GM19463 (cell line): ENCODE measurements at regions not wholly inside any gene's neighbourhood (a gene's known extent, or its start where the extent isn't known, plus 50 kb on each side); places are given as distances from the start of the nearest gene placed in this dataset.
"Not testable (repeated sequence)": the region's sequence is repeated elsewhere in the genome, so short reads cannot be mapped to it uniquely, and the experiment has no call there.

ENCODE experiments used
- ATAC-seq: cut with Tn5 transposase; IDR thresholded peaks from one replicate; pipeline ENCODE4 v1.9.1; 2021; ENCODE audit warnings: mild to moderate bottlenecking, moderate library complexity; ENCODE audit not compliant: unreplicated experiment

GRCh38 chr15:20105011-20105990, 436.3 kb downstream of the GOLGA6L6 start:
- not testable (repeated sequence) for ATAC-seq

GRCh38 chr15:20104551-20104950, 437.0 kb downstream of the GOLGA6L6 start:
- not testable (repeated sequence) for ATAC-seq

- not testable (repeated sequence) for ATAC-seq
These were observed 438.7 kb downstream of the GOLGA6L6 start for GRCh38 chr15:20102862-20103261.

GRCh38 chr15:20102209-20102608, 439.4 kb downstream of the GOLGA6L6 start:
- ATAC-seq = not testable (repeated sequence)

- ATAC-seq = not testable (repeated sequence)
These were observed 440.3 kb downstream of the GOLGA6L6 start for GRCh38 chr15:20101281-20101680.

GRCh38 chr15:20100604-20101270, 440.9 kb downstream of the GOLGA6L6 start:
- not testable (repeated sequence) for ATAC-seq

GRCh38 chr15:20095699-20096303, 445.8 kb downstream of the GOLGA6L6 start:
- not testable (repeated sequence) for ATAC-seq

GRCh38 chr15:20089541-20089940, 452.1 kb downstream of the GOLGA6L6 start:
- ATAC-seq = not testable (repeated sequence)

- not testable (repeated sequence) for ATAC-seq
These were observed 457.6 kb downstream of the GOLGA6L6 start for GRCh38 chr15:20084026-20084425.

GRCh38 chr15:20074082-20074481, 467.5 kb downstream of the GOLGA6L6 start:
- ATAC-seq = not testable (repeated sequence)

GRCh38 chr15:20069043-20069442, 472.6 kb downstream of the GOLGA6L6 start:
- not testable (repeated sequence) for ATAC-seq

GRCh38 chr15:20066173-20066572, 475.4 kb downstream of the GOLGA6L6 start:
- not testable (repeated sequence) for ATAC-seq

GRCh38 chr15:20065508-20065907, 476.1 kb downstream of the GOLGA6L6 start:
- not testable (repeated sequence) for ATAC-seq

- ATAC-seq = not testable (repeated sequence)
These were observed 478.4 kb downstream of the GOLGA6L6 start for GRCh38 chr15:20063167-20063566.

GRCh38 chr15:20060838-20061237, 480.8 kb downstream of the GOLGA6L6 start:
- not testable (repeated sequence) for ATAC-seq

- ATAC-seq = not testable (repeated sequence)
These were observed 484.7 kb downstream of the GOLGA6L6 start for GRCh38 chr15:20056871-20057270.

- ATAC-seq = not testable (repeated sequence)
These were observed 485.7 kb downstream of the GOLGA6L6 start for GRCh38 chr15:20055921-20056320.

- ATAC-seq = not testable (repeated sequence)
These were observed 493.4 kb downstream of the GOLGA6L6 start for GRCh38 chr15:20048189-20048588.

GRCh38 chr15:20045165-20045564, 496.4 kb downstream of the GOLGA6L6 start:
- ATAC-seq = not testable (repeated sequence)

GRCh38 chr15:20040691-20041090, 500.9 kb downstream of the GOLGA6L6 start:
- ATAC-seq = not testable (repeated sequence)

- not testable (repeated sequence) for ATAC-seq
These were observed 516.6 kb downstream of the GOLGA6L6 start for GRCh38 chr15:20025040-20025439.
